Endothelial cell of umbilical vein (primary cell): ENCODE measurements at regions not wholly inside any gene's neighbourhood (a gene's known extent, or its start where the extent isn't known, plus 50 kb on each side); places are given as distances from the start of the nearest gene placed in this dataset.

Experiments
- BruUV-seq: library from RNA; stranded (reverse); fragments of 400-500 nt; replicated peaks from 2 replicates; lab custom pipeline; 2021; lab: Mats Ljungman, UMichigan
- CTCF ChIA-PET: fragments of 300-600, 350-600 bp; sonication (Branson Sonifier 250); formaldehyde crosslinking; loops from one replicate; lab custom pipeline; 2021; ENCODE audit warnings: antibody characterized with exemption, inconsistent platforms; lab: Charles Lee
- POLR2A ChIA-PET: fragments of 300-600, 350-600 bp; sonication (Branson Sonifier 250); formaldehyde crosslinking; loops from one replicate; lab custom pipeline; 2021; ENCODE audit warnings: antibody characterized with exemption, inconsistent platforms; lab: Charles Lee
- DNase-seq: peaks from one replicate; pipeline ENCODE4 v3.0.0-alpha.2; 2011; ENCODE audit warnings: low read depth, low spot score
- FAIRE-seq: peaks from 2 replicates; lab custom pipeline; 2011; peaks lifted over from hg19 to GRCh38; lab: Jason Lieb, UNC
- H2AFZ ChIP-seq: 2 replicates; pipeline ENCODE4 v1.6.0; 2012; ENCODE audit warnings: low read depth, low read length, control low read depth, inconsistent platforms
- H3K27ac ChIP-seq: 2 replicates; pipeline ENCODE4 v1.5.1; 2011; ENCODE audit warnings: low read depth, mild to moderate bottlenecking, control low read depth, low read length, moderate library complexity; ENCODE audit not compliant: insufficient read depth
- H3K27me3 ChIP-seq, 2 experiments: 2 replicates each; pipeline versions ENCODE4 v1.6.0 to v1.6.1; 2011; ENCODE audit warnings: low read length in 2 of 2, mixed read lengths in 1 of 2; ENCODE audit not compliant: control insufficient read depth in 2 of 2, insufficient read depth in 2 of 2
- H3K36me3 ChIP-seq, 2 experiments: 2 replicates in 1 of 2; 3 replicates in 1 of 2; pipeline ENCODE4 v1.5.1; 2011; ENCODE audit warnings: low read length in 2 of 2, mild to moderate bottlenecking in 1 of 2, moderate library complexity in 1 of 2; ENCODE audit not compliant: control insufficient read depth in 2 of 2, insufficient read depth in 2 of 2; ENCODE audit errors: extremely low read depth in 1 of 2
- H3K4me1 ChIP-seq: 3 replicates; pipeline ENCODE4 v1.5.1; 2011; ENCODE audit warnings: mild to moderate bottlenecking, low read length; ENCODE audit not compliant: control insufficient read depth, insufficient read depth; ENCODE audit errors: extremely low read depth
- H3K4me2 ChIP-seq: 2 replicates; pipeline ENCODE4 v1.6.1; 2011; ENCODE audit warnings: low read length, control low read depth, mixed read lengths; ENCODE audit not compliant: insufficient read depth
- H3K4me3 ChIP-seq, 3 experiments: fragments of 200-600 bp in 1 of 3; sonication (generic), shearing (Covaris generic) in 1 of 3; replicated peaks in 1 of 3; 2 replicates each; pipeline ENCODE4 v1.5.1; 2011 to 2016; ENCODE audit warnings: control low read depth in 3 of 3, low read length in 3 of 3, mild to moderate bottlenecking in 2 of 3, inconsistent platforms in 1 of 3, low read depth in 1 of 3, moderate library complexity in 1 of 3; ENCODE audit not compliant: insufficient read depth in 1 of 3
- H3K79me2 ChIP-seq: 2 replicates; pipeline ENCODE4 v1.6.0; 2012; ENCODE audit warnings: low read length, inconsistent platforms; ENCODE audit not compliant: control insufficient read depth, insufficient read depth
- H3K9ac ChIP-seq: replicated peaks from 2 replicates; pipeline ENCODE3; 2011; ENCODE audit warnings: low read length, control low read depth; ENCODE audit not compliant: insufficient read depth; ENCODE audit errors: extremely low read depth
- H3K9me1 ChIP-seq: replicated peaks from 3 replicates; pipeline ENCODE4 v1.6.0; 2011; ENCODE audit warnings: mild to moderate bottlenecking, low read length; ENCODE audit not compliant: control insufficient read depth, insufficient read depth; ENCODE audit errors: extremely low read depth
- H3K9me3 ChIP-seq: replicated peaks from 2 replicates; pipeline ENCODE4 v1.5.1; 2012; ENCODE audit warnings: low read length, inconsistent platforms; ENCODE audit not compliant: control insufficient read depth, insufficient read depth
- H4K20me1 ChIP-seq: replicated peaks from 2 replicates; pipeline ENCODE3; 2011; ENCODE audit warnings: mild to moderate bottlenecking, low read length; ENCODE audit not compliant: control insufficient read depth, insufficient read depth; ENCODE audit errors: extremely low read depth
- EZH2 ChIP-seq: IDR thresholded peaks from 2 replicates; pipeline ENCODE4 v1.6.1; 2012; ENCODE audit warnings: borderline replicate concordance, low read depth, mild to moderate bottlenecking, moderate library complexity, low read length, inconsistent platforms; ENCODE audit not compliant: severe bottlenecking
- FOS ChIP-seq: IDR thresholded peaks from 2 replicates; pipeline ENCODE4 v1.6.1; 2011; ENCODE audit warnings: mild to moderate bottlenecking, low read length, moderate library complexity, borderline replicate concordance; ENCODE audit not compliant: insufficient read depth
- GATA2 ChIP-seq: IDR thresholded peaks from 2 replicates; pipeline ENCODE4 v1.7.0; 2011; ENCODE audit warnings: low read depth, mild to moderate bottlenecking, moderate library complexity, mixed read lengths, low read length; ENCODE audit not compliant: insufficient read length, insufficient read depth
- JUN ChIP-seq: IDR thresholded peaks from 2 replicates; pipeline ENCODE4 v1.6.1; 2011; ENCODE audit warnings: borderline replicate concordance, low read depth; ENCODE audit not compliant: insufficient read length, insufficient read depth
- MAX ChIP-seq: IDR thresholded peaks from 2 replicates; pipeline ENCODE4 v1.6.1; 2011; ENCODE audit not compliant: insufficient read depth, insufficient read length
- MYC ChIP-seq: IDR thresholded peaks from one replicate; pipeline ENCODE4 v1.6.1; 2011; ENCODE audit warnings: mild to moderate bottlenecking, low read depth, low read length
- POLR2A ChIP-seq: IDR thresholded peaks from 2 replicates; pipeline ENCODE4 v1.6.1; 2012; ENCODE audit warnings: low read depth, mild to moderate bottlenecking, control low read depth, low read length
- POLR2AphosphoS5 ChIP-seq: IDR thresholded peaks from 2 replicates; pipeline ENCODE4 v1.6.1; 2012; ENCODE audit warnings: low read depth, mild to moderate bottlenecking, control low read depth, low read length, moderate library complexity; ENCODE audit not compliant: insufficient read depth
- dilution Hi-C: fragments of 300-500 bp; cut with MboI; formaldehyde crosslinking; loops from one replicate; pipeline ENCODE4 v1.15.0; 2019; ENCODE audit warnings: low sequenced_read_pairs; ENCODE audit not compliant: extremely low pct_ligation_motif_present
- intact Hi-C: fragments of 100-400 bp; cut with micrococcal nuclease; formaldehyde crosslinking; loops from one replicate; pipeline ENCODE4 v1.10.0; 2022
- TF ChIP-seq, protein P1 (sequence below), 2 donors: IDR thresholded peaks; 1 replicate in 1 of 2; 2 replicates in 1 of 2; pipeline ENCODE4 v1.5.1; 2011; ENCODE audit warnings: low read length in 2 of 2, mild to moderate bottlenecking in 2 of 2, moderate library complexity in 2 of 2, control low read depth in 1 of 2, inconsistent platforms in 1 of 2, low read depth in 1 of 2; ENCODE audit not compliant: insufficient read depth in 1 of 2; ENCODE audit errors: extremely low read depth in 1 of 2

DNA sequence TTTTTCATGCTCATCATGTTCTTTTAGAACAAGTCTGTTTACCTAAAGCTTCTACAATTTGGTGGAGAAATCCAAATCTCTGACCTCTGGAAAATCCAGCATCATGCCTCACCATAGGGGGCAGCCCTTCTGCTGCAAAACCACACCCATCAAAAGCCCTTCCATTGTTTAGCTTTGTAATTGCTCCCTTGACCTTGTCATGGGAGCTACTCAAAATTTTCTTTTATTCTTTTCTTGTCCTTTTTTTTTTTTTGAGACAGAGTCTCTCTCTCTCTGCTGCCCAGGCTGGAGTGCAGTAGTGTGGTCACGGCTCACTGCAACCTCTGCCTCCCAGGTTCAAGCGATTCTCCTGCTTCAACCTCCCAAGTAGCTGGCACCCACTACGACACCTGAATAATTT lies 234.4 kb downstream of the NEBL start:
- Histone ChIP-seq H3K9ac (no peak overlapping the region), H3K27ac (no peak overlapping the region), H3K9me3 (peaks cover 4% of the 10 kb centered on the region), H3K4me2 (no peak overlapping the region), H3K9me1 (no peaks in the 10 kb centered on the region), H3K36me3 (no peaks in the 10 kb centered on the region), H4K20me1 (no peaks in the 10 kb centered on the region), H3K4me3 (no peak overlapping the region), H3K4me1 (no peaks in the 10 kb centered on the region), H3K27me3 (no peaks in the 10 kb centered on the region), H2AFZ (no peak overlapping the region), H3K79me2 (no peaks in the 10 kb centered on the region)
- no peak for FAIRE-seq
- TF ChIP-seq JUN (no peak), MAX (no peak), GATA2 (no peak), POLR2A (no peak), EZH2 (no peak), MYC (no peak), FOS (no peak), POLR2AphosphoS5 (no peak)
- TF ChIP-seq, protein P1, sequence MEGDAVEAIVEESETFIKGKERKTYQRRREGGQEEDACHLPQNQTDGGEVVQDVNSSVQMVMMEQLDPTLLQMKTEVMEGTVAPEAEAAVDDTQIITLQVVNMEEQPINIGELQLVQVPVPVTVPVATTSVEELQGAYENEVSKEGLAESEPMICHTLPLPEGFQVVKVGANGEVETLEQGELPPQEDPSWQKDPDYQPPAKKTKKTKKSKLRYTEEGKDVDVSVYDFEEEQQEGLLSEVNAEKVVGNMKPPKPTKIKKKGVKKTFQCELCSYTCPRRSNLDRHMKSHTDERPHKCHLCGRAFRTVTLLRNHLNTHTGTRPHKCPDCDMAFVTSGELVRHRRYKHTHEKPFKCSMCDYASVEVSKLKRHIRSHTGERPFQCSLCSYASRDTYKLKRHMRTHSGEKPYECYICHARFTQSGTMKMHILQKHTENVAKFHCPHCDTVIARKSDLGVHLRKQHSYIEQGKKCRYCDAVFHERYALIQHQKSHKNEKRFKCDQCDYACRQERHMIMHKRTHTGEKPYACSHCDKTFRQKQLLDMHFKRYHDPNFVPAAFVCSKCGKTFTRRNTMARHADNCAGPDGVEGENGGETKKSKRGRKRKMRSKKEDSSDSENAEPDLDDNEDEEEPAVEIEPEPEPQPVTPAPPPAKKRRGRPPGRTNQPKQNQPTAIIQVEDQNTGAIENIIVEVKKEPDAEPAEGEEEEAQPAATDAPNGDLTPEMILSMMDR (IDR thresholded peaks at IDR 0.05; ENCODE audit: extremely low read depth in 1 of 2, insufficient read depth in 1 of 2, low read depth in 1 of 2, low read length in 2 of 2): no peak
- intact Hi-C loops: no loop called here
- BruUV-seq: no TSS peak
- no peak for DNase-seq
- CTCF ChIA-PET: no interaction called here
- POLR2A ChIA-PET: no interaction called here
- dilution Hi-C loops: no loop called here
